ENCODE measurements at regions not wholly inside any gene's neighbourhood (a gene's known extent, or its start where the extent isn't known, plus 50 kb on each side); places are given as distances from the start of the nearest gene placed in this dataset.

DNA sequence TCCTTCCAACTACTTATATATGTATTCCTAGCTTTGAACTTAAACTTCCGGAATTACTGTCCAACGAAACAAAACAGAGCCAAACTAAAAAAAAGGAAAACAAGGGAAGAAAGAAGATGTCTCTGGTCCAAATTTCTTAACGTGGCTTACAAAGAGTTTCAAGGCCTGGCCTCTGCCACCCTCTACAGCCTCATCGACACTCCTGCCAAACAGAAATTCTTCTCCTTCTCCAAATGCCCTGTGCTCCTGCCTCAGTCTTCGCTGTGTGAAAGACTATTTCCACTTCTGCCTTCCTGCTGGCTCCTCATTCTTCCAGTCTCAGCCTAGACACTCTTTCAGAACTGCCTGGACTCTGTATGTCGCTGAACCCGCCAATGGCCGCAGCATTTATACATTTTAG is 249.2 kb downstream of the TXNL1 start:
- peaks cover 11% of the 10 kb centered on the region for H3K27me3 Mint-ChIP-seq
- H3K4me1 Mint-ChIP-seq (ENCODE audit: low read depth) = peaks cover 18% of the 10 kb centered on the region
- TF ChIP-seq, protein P1, sequence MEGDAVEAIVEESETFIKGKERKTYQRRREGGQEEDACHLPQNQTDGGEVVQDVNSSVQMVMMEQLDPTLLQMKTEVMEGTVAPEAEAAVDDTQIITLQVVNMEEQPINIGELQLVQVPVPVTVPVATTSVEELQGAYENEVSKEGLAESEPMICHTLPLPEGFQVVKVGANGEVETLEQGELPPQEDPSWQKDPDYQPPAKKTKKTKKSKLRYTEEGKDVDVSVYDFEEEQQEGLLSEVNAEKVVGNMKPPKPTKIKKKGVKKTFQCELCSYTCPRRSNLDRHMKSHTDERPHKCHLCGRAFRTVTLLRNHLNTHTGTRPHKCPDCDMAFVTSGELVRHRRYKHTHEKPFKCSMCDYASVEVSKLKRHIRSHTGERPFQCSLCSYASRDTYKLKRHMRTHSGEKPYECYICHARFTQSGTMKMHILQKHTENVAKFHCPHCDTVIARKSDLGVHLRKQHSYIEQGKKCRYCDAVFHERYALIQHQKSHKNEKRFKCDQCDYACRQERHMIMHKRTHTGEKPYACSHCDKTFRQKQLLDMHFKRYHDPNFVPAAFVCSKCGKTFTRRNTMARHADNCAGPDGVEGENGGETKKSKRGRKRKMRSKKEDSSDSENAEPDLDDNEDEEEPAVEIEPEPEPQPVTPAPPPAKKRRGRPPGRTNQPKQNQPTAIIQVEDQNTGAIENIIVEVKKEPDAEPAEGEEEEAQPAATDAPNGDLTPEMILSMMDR (IDR thresholded peaks at IDR 0.05; ENCODE audit: unreplicated experiment) = no peak
- H3K36me3 Mint-ChIP-seq (ENCODE audit: insufficient read depth) = no peaks in the 10 kb centered on the region
- DNase-seq (ENCODE audit: low spot score, unreplicated experiment) = no peak
- H3K9me3 Mint-ChIP-seq (ENCODE audit: low read depth) = no peaks in the 10 kb centered on the region
- H3K27ac Mint-ChIP-seq = no peak overlapping the region
- no peak overlapping the region for H3K4me3 Mint-ChIP-seq (ENCODE audit: low read depth)

- Mint-ChIP-seq H3K4me3 (ENCODE audit: low read depth) (no peak overlapping the region), H3K36me3 (ENCODE audit: insufficient read depth) (no peaks in the 10 kb centered on the region), H3K27me3 (peaks cover 11% of the 10 kb centered on the region), H3K4me1 (ENCODE audit: low read depth) (peaks cover 18% of the 10 kb centered on the region), H3K27ac (no peak overlapping the region), H3K9me3 (ENCODE audit: low read depth) (no peaks in the 10 kb centered on the region)
- TF ChIP-seq, protein P1 (IDR thresholded peaks at IDR 0.05; ENCODE audit: unreplicated experiment) = no peak
- no peak for DNase-seq (ENCODE audit: low spot score, unreplicated experiment)
Measured at GRCh38 chr18:56388571-56388970, 249.8 kb downstream of the TXNL1 start.

DNA sequence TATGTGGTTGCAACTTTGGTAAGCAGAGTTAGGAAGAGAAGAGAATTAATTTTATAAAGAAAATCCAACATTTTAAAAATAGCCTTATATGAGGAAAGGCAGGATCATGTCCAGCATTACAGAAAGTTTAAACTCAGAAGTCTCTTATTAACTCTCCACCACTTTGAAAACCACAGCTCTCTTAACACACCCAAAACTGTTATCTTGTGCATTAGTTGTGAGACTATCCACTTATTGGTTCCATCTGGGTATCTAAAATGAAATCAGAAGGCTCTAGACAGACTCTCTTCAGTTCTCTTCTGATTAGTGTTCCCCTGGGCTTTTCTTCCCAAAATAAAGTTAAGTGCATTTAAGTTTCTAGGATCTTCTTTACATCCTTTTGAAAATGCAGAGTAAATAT is 251.5 kb downstream of the TXNL1 start:
- no peak overlapping the region for H3K4me3 Mint-ChIP-seq (ENCODE audit: low read depth)
- H3K9me3 Mint-ChIP-seq (ENCODE audit: low read depth) = no peaks in the 10 kb centered on the region
- no peak for DNase-seq (ENCODE audit: low spot score, unreplicated experiment)
- no peaks in the 10 kb centered on the region for H3K36me3 Mint-ChIP-seq (ENCODE audit: insufficient read depth)
- no peak overlapping the region for H3K27ac Mint-ChIP-seq
- TF ChIP-seq, protein P1 (IDR thresholded peaks at IDR 0.05; ENCODE audit: unreplicated experiment) = no peak
- H3K27me3 Mint-ChIP-seq = peaks cover 11% of the 10 kb centered on the region
- H3K4me1 Mint-ChIP-seq (ENCODE audit: low read depth) = peaks cover 12% of the 10 kb centered on the region

DNA sequence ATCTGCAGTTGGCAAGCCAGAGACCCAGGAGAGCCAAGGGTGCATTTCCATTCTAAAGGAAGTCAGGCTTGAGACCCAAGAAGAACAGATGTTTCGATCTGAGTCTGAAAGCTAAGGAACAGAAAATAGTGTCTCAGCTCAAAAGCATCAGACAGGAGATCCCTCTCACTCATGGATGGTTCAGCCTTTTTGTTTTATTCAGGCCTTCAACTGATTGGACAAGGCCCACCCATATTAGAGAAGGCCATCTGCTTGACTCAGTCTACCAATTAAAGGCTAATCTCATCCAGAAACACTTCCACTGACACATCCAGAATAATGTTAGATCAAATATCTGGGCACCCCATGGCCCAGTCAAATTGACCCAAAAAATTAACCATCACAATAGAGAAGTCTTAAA is 255.0 kb downstream of the TXNL1 start:
- TF ChIP-seq, protein P1 (IDR thresholded peaks at IDR 0.05; ENCODE audit: unreplicated experiment) = no peak
- Mint-ChIP-seq H3K27me3 (peaks cover 3% of the 10 kb centered on the region), H3K36me3 (ENCODE audit: insufficient read depth) (no peaks in the 10 kb centered on the region)

GRCh38 chr18:56382541-56382940 is 255.9 kb downstream of the TXNL1 start:
- no peak overlapping the region for H3K27ac Mint-ChIP-seq
- H3K9me3 Mint-ChIP-seq (ENCODE audit: low read depth) = no peaks in the 10 kb centered on the region
- H3K4me1 Mint-ChIP-seq (ENCODE audit: low read depth) = peaks cover 1% of the 10 kb centered on the region

More for the DNA sequence above, 255.0 kb downstream of the TXNL1 start:
- H3K4me1 Mint-ChIP-seq (ENCODE audit: low read depth) = peaks cover 1% of the 10 kb centered on the region
- H3K9me3 Mint-ChIP-seq (ENCODE audit: low read depth) = no peaks in the 10 kb centered on the region
- no peak for DNase-seq (ENCODE audit: low spot score, unreplicated experiment)
- H3K4me3 Mint-ChIP-seq (ENCODE audit: low read depth) = no peak overlapping the region
- no peak overlapping the region for H3K27ac Mint-ChIP-seq

More at GRCh38 chr18:56382541-56382940, 255.9 kb downstream of the TXNL1 start:
- H3K36me3 Mint-ChIP-seq (ENCODE audit: insufficient read depth) = no peaks in the 10 kb centered on the region
- no peak for DNase-seq (ENCODE audit: low spot score, unreplicated experiment)
- peaks cover 3% of the 10 kb centered on the region for H3K27me3 Mint-ChIP-seq
- H3K4me3 Mint-ChIP-seq (ENCODE audit: low read depth) = no peak overlapping the region
- TF ChIP-seq, protein P1 (IDR thresholded peaks at IDR 0.05; ENCODE audit: unreplicated experiment) = no peak

Data from progenitor cell of endocrine pancreas (in vitro differentiated cells).